GM12878 (cell line): ENCODE measurements at regions not wholly inside any gene's neighbourhood (a gene's known extent, or its start where the extent isn't known, plus 50 kb on each side); places are given as distances from the start of the nearest gene placed in this dataset.

Source experiments
- CEBPB ChIP-seq, 2 experiments: fragments of 150-350 bp in 1 of 2; IDR thresholded peaks; 2 replicates each; pipeline ENCODE4 v1.6.1; 2012 to 2014; ENCODE audit warnings: low read depth in 2 of 2, low read length in 2 of 2, borderline replicate concordance in 1 of 2, inconsistent platforms in 1 of 2
- CTCF ChIP-seq, 3 experiments: IDR thresholded peaks in 2 of 3; conservative IDR thresholded peaks in 1 of 3; 2 replicates each; pipeline ENCODE4 v1.5.1; 2011; ENCODE audit warnings: low read depth in 3 of 3, low read length in 3 of 3, mild to moderate bottlenecking in 3 of 3, control low read depth in 2 of 3, moderate library complexity in 2 of 3, inconsistent platforms in 1 of 3, mixed read lengths in 1 of 3; ENCODE audit not compliant: control insufficient read depth in 2 of 3, insufficient read depth in 1 of 3; ENCODE audit errors: extremely low read depth in 1 of 3
- EGR1 ChIP-seq, 2 experiments: IDR thresholded peaks; 1 replicate in 1 of 2; 2 replicates in 1 of 2; pipeline ENCODE4 v1.6.1; 2011 to 2012; ENCODE audit warnings: low read depth in 2 of 2, low read length in 2 of 2, borderline replicate concordance in 1 of 2, mild to moderate bottlenecking in 1 of 2, moderate library complexity in 1 of 2
- EP300 ChIP-seq, 2 experiments: fragments of 150-350 bp in 1 of 2; IDR thresholded peaks; 2 replicates each; pipeline ENCODE4 v1.6.1; 2011 to 2012; ENCODE audit warnings: low read depth in 2 of 2, low read length in 2 of 2, borderline replicate concordance in 1 of 2, improper control_type of control experiment in 1 of 2, inconsistent platforms in 1 of 2; ENCODE audit not compliant: control insufficient read depth in 1 of 2
- NRF1 ChIP-seq: conservative IDR thresholded peaks from 2 replicates; pipeline ENCODE4 v1.6.1; 2011; ENCODE audit warnings: mild to moderate bottlenecking, low read depth, low read length, improper control_type of control experiment
- POLR2A ChIP-seq: IDR thresholded peaks from 2 replicates; pipeline ENCODE4 v1.6.1; 2011; ENCODE audit warnings: low read depth, mild to moderate bottlenecking, low read length
- RFX5 ChIP-seq: IDR thresholded peaks from 2 replicates; pipeline ENCODE4 v1.6.1; 2011; ENCODE audit warnings: low read depth, low read length, improper control_type of control experiment
- TF ChIP-seq, protein P1 (sequence below): fragments of 450-650 bp; IDR thresholded peaks from 2 replicates; pipeline ENCODE4 v1.6.1; 2016; ENCODE audit warnings: mild to moderate bottlenecking, moderate library complexity, borderline replicate concordance

- TF ChIP-seq, protein P1, sequence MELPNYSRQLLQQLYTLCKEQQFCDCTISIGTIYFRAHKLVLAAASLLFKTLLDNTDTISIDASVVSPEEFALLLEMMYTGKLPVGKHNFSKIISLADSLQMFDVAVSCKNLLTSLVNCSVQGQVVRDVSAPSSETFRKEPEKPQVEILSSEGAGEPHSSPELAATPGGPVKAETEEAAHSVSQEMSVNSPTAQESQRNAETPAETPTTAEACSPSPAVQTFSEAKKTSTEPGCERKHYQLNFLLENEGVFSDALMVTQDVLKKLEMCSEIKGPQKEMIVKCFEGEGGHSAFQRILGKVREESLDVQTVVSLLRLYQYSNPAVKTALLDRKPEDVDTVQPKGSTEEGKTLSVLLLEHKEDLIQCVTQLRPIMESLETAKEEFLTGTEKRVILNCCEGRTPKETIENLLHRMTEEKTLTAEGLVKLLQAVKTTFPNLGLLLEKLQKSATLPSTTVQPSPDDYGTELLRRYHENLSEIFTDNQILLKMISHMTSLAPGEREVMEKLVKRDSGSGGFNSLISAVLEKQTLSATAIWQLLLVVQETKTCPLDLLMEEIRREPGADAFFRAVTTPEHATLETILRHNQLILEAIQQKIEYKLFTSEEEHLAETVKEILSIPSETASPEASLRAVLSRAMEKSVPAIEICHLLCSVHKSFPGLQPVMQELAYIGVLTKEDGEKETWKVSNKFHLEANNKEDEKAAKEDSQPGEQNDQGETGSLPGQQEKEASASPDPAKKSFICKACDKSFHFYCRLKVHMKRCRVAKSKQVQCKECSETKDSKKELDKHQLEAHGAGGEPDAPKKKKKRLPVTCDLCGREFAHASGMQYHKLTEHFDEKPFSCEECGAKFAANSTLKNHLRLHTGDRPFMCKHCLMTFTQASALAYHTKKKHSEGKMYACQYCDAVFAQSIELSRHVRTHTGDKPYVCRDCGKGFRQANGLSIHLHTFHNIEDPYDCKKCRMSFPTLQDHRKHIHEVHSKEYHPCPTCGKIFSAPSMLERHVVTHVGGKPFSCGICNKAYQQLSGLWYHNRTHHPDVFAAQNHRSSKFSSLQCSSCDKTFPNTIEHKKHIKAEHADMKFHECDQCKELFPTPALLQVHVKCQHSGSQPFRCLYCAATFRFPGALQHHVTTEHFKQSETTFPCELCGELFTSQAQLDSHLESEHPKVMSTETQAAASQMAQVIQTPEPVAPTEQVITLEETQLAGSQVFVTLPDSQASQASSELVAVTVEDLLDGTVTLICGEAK: no peak
- TF ChIP-seq EP300 (IDR thresholded peaks at IDR 0.05; ENCODE audit: borderline replicate concordance in 1 of 2, control insufficient read depth in 1 of 2, low read depth in 2 of 2, low read length in 2 of 2) (no peak), CTCF (IDR thresholded peaks at IDR 0.05 in 2 of 3, conservative IDR thresholded peaks at IDR 0.05 in 1 of 3; ENCODE audit: control insufficient read depth in 2 of 3, extremely low read depth in 1 of 3, insufficient read depth in 1 of 3, low read depth in 3 of 3, low read length in 3 of 3) (no peak), CEBPB (IDR thresholded peaks at IDR 0.05; ENCODE audit: borderline replicate concordance in 1 of 2, low read depth in 2 of 2, low read length in 2 of 2) (no peak), EGR1 (IDR thresholded peaks at IDR 0.05; ENCODE audit: borderline replicate concordance in 1 of 2, low read depth in 2 of 2, low read length in 2 of 2) (no peak), RFX5 (no peak), NRF1 (no peak), POLR2A (no peak)
These were observed 103.4 kb downstream of the CEP44 start for GRCh38 chr4:174387143-174387542.
